Right kidney (tissue), 1 donor: ENCODE measurements at regions not wholly inside any gene's neighbourhood (a gene's known extent, or its start where the extent isn't known, plus 50 kb on each side); places are given as distances from the start of the nearest gene placed in this dataset.

Experiments
- DNase-seq: peaks from one replicate; pipeline ENCODE4 v3.0.0-alpha.2; 2016

- peak; percentile 5 for DNase-seq
These were observed 409.3 kb upstream of the SLC24A2 start for GRCh38 chr9:20197976-20198685.

GRCh38 chr9:20191228-20191840 lies 402.5 kb upstream of the SLC24A2 start:
- no peak for DNase-seq

GRCh38 chr9:20189871-20190270 lies 401.0 kb upstream of the SLC24A2 start:
- DNase-seq = no peak

GRCh38 chr9:20188616-20189369 lies 400.0 kb upstream of the SLC24A2 start:
- DNase-seq = no peak

GRCh38 chr9:20187318-20187717 lies 398.5 kb upstream of the SLC24A2 start:
- no peak for DNase-seq

GRCh38 chr9:20186823-20187222 lies 398.0 kb upstream of the SLC24A2 start:
- DNase-seq = no peak

GRCh38 chr9:20186231-20186630 lies 397.4 kb upstream of the SLC24A2 start:
- no peak for DNase-seq

GRCh38 chr9:20184541-20184940 lies 395.7 kb upstream of the SLC24A2 start:
- DNase-seq = no peak

GRCh38 chr9:20178679-20179078 lies 389.8 kb upstream of the SLC24A2 start:
- no peak for DNase-seq

- DNase-seq = no peak
These were observed 389.4 kb upstream of the SLC24A2 start for GRCh38 chr9:20178197-20178596.

GRCh38 chr9:20170122-20170521 lies 381.3 kb upstream of the SLC24A2 start:
- no peak for DNase-seq

GRCh38 chr9:20152151-20152725 lies 363.4 kb upstream of the SLC24A2 start:
- DNase-seq = no peak

GRCh38 chr9:20148416-20148815 lies 359.6 kb upstream of the SLC24A2 start:
- DNase-seq = no peak

GRCh38 chr9:20144197-20144596 lies 355.4 kb upstream of the SLC24A2 start:
- DNase-seq = peak; percentile 26

GRCh38 chr9:20139763-20140290 lies 351.0 kb upstream of the SLC24A2 start:
- DNase-seq = no peak

- DNase-seq = no peak
These were observed 350.0 kb upstream of the SLC24A2 start for GRCh38 chr9:20138841-20139240.

- no peak for DNase-seq
These were observed 349.3 kb upstream of the SLC24A2 start for GRCh38 chr9:20138116-20138515.

- no peak for DNase-seq
These were observed 348.6 kb upstream of the SLC24A2 start for GRCh38 chr9:20137425-20137824.

- no peak for DNase-seq
These were observed 346.4 kb upstream of the SLC24A2 start for GRCh38 chr9:20135119-20135697.

- DNase-seq = no peak
These were observed 336.9 kb upstream of the SLC24A2 start for GRCh38 chr9:20125727-20126126.

GRCh38 chr9:20119566-20119965 lies 330.7 kb upstream of the SLC24A2 start:
- no peak for DNase-seq

- DNase-seq = no peak
These were observed 329.1 kb upstream of the SLC24A2 start for GRCh38 chr9:20117986-20118385.

- no peak for DNase-seq
These were observed 328.6 kb upstream of the SLC24A2 start for GRCh38 chr9:20117482-20117881.
